NCI-H2196 treated with DMSO at 0.1 percent for 48 hours (cell line): ENCODE measurements at regions not wholly inside any gene's neighbourhood (a gene's known extent, or its start where the extent isn't known, plus 50 kb on each side); places are given as distances from the start of the nearest gene placed in this dataset.
"Not testable (repeated sequence)": the region's sequence is repeated elsewhere in the genome, so short reads cannot be mapped to it uniquely, and the experiment has no call there.

ENCODE experiments used
- DNase-seq: peaks from one replicate; lab custom pipeline; 2025; ENCODE audit not compliant: unreplicated experiment; lab: John Stamatoyannopoulos, UW

GRCh38 chr6:168179702-168180382, 100.8 kb upstream of the FRMD1 start:
- no peak for DNase-seq

GRCh38 chr6:168179133-168179532, 100.1 kb upstream of the FRMD1 start:
- no peak for DNase-seq

- DNase-seq = no peak
Observed at GRCh38 chr6:168177103-168177891, 98.3 kb upstream of the FRMD1 start.

DNA sequence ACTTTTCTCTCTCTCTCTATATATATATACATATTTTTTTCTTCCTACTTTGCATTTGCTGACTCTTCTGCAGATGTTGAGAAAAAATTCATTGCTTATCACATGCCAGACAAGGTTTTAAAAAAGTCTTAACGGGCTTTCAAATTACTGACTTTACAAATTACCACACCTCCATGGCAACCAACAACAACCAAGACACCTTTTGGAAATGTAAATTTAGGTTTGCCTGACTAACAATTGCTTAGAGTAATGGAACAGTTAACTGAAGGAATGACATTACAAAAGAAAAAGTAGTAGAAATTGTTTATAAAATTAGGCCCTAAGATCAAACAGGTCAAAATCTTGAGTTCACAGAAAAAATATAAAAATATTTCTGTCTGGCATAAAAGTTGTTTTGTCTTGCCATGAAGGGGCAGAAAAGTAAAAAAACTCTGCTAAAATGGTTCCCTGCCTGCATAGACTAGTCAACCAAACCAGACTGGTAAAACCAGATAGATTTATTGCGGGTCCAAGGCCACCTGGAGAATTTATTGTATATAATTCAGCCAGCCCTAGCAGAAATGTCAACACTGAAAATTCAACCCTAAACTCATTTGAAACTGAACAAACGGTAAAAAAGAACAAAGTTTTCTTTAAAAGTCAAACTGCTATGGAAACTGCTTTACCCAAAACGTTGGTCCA, 92.8 kb upstream of the FRMD1 start:
- no peak for DNase-seq

DNA sequence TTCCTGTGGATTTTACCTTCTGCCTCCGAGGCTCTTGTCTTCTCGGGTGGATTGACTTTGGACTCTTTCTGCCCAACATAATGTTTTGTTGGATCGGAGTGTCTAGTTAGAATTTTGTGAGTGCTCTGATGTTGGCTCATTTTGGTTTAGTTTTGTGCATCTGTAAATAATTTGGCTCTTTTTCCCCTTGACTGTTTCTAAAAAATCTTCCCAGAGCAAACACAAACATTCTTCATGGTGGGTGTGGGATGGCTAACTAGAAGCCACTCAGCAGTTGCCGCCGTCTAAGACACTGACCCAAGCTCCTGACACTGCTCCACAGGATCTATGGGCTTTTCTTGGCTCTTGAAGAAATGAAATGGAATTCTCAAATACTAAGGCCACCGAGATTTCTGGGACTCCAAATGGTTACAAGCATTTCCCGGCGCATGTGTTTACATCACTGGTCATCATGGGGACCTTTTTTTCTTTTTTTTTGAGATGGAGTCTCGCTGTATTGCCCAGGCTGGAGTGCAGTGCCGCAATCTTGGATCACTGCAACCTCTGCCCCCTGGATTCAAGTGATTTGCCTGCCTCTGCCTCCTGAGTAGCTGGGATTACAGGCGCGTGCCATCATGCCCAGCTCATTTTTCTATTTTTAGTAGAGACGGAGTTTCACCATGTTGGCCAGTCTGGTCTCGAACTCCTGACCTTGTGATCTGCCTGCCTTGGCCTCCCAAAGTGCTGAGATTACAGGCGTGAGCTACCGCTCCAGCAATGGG, 92.0 kb upstream of the FRMD1 start:
- no peak for DNase-seq

DNA sequence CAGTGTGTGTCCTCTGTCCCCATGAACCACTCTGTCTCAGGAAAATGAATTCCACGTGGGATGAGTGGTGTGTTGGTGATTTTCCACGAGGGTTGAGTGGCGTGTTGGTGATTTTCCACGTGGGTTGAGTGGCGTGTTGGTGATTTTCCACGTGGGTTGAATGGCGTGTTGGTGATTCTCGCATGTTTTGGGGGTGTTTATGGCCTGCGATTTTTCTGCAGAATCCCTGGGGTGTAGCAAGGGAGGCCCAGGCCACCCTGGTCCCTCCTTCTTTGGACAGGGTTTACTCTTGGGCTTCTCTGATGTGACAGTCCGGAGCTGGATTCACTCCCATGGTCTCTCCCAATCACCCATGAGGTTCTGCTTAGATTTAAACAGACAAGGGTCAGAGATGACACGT, 90.6 kb upstream of the FRMD1 start:
- DNase-seq = no peak

DNA sequence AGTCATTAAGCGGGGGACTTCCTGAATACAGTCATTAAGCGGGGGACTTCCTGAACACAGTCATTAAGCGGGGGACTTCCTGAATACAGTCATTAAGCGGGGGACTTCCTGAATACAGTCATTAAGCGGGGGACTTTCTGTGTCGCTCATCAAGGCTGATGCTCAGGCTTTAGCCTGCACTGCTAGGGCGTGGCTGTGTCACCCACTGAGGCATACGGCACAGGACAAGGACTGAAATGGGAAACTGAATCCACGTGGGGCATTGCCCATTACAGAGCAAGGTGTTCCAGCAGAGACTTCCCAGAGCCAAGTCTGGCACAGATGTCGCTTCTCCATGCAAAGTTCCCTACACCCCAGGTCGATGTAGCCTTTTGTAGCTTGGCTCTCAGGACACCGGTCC, 89.9 kb upstream of the FRMD1 start:
- not testable (repeated sequence) for DNase-seq

- not testable (repeated sequence) for DNase-seq
Observed at GRCh38 chr6:168168330-168168729, 89.3 kb upstream of the FRMD1 start.

DNA sequence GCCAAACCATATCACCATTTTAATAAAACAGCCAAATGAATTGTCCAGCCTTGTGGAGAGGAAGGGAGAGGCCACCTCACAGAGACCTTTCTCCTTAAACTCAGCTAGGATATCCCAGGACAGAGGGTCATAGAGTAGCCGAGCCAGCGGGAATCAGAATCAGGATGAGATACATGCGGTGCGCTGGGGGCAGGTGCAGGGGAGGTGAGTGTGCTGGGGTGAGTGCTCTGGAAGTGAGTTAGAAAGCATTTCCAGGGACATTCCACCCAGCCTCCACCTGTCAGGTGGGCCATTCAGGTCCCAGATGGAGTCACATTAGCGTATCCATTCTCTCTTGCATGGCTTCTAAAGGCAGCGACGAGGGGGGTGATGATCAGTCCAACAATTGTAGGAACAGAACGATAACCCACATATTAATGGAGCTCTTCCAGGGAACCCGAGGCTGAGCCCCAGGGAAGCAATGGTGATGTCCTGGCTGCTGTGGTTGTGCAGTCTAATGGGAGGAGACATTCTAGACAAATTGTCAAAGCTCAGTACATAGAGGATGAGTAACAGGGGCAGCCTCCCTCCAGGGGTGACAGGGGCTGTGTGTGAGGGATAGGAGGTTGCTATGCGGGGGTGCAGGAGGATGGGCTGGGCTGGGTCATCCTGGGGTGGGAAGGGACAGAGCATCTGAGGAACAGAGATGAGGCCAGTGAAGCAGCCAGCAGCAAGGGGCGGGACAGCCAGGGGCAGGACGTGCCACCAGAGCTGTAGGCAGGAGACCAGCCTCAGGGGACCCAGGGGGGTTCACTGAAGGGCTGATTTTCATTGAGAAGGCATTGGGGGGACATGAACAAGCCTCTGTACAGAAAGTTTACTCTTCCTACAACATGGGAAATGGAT, 88.7 kb upstream of the FRMD1 start:
- no peak for DNase-seq

- no peak for DNase-seq
Observed at GRCh38 chr6:168166627-168167026, 87.6 kb upstream of the FRMD1 start.

DNA sequence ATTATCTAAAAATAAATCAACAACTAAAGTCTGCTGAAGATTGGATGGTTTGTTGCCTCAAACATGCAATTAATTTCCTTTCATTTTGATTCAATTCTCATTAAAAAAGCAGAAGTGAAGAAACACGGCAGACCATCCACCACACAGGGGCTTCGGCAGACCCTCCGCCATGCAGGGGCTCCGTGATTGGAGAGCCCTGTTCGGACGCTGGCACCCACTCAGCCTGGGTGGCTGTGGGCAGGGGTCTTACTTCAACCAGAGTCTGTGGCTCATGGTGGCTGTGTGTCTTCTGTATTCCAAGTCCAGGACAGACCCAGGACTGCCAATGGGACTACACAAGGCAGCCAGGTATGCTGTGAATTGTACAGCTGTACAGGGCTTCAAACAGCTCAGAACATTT, 86.9 kb upstream of the FRMD1 start:
- DNase-seq = no peak

GRCh38 chr6:168165373-168165772, 86.4 kb upstream of the FRMD1 start:
- no peak for DNase-seq

- no peak for DNase-seq
Observed at GRCh38 chr6:168164462-168165061, 85.5 kb upstream of the FRMD1 start.

- peak; percentile 16 for DNase-seq
Observed at GRCh38 chr6:168163096-168163731, 84.2 kb upstream of the FRMD1 start.

DNA sequence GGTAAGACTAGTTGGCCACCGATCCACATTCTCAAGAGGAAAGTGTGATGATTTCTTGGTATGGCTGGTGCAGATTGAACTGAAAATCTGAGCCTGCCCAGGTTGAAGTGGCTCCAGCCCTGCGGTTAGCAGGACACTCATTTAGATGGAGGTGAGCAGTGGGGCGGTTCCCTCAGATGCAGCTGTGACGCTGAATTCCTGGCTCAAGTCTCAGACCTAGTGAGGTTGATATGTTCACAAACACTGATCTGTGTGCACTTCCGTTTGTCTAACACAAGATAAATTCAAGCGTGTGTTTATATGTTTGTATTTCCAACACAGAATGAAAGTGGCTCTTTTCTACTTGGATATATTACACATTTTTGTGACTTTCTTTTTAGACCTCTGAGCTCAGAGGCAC, 83.4 kb upstream of the FRMD1 start:
- peak; percentile 14 for DNase-seq

DNA sequence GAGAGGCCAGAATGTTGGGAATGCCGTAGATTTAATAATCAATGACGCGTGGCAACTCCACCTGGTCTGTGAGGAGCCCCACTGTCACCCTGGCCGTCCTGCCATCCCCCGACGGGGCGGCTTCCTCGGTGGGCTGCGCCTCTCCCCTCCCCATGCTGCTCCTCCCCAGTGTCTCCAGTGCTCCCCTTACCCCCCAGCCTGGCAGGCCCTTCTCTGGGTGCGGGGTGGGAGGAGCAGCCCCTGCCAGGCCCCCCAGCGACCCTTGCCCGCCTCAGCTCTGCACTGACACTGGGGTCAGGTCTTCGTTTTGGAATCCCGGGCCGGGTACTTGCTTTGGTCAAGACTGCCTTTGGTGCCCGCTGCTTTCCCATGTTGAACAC, 82.3 kb upstream of the FRMD1 start:
- no peak for DNase-seq

GRCh38 chr6:168160506-168161370, 81.7 kb upstream of the FRMD1 start:
- no peak for DNase-seq

DNA sequence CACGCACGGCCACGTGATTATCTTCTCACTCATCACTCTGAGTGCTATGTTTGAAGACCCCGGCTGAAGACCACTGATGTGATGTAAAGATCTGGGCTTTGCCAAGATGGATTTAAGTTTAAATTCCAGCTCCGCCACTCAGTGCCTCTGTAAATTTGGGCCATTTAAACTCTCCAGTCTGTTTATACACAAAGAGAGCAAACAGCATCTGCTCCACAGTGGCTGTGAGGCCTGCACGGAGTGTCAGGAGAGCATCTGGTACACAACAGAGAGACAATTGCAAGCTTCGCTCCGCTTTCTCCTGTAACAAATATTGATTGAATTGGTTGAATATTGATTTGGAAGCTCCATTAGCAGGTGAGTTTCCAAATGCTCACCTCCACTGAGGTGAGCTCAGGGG, 80.5 kb upstream of the FRMD1 start:
- no peak for DNase-seq

DNA sequence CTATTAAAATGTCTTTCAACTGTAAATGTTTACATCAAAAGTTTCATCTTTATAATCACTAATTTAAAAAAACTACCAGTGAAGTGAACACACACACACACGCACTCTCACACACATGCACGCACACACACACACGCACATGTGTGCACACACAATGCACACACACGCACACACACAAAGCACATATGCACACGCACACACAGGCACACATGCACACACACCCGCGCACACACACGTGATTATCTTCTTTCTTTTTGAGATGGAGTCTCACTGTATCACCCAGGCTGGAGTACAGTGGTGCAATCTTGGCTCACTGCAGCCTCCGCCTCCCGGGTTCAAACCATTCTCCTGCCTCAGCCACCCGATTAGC, 80.0 kb upstream of the FRMD1 start:
- no peak for DNase-seq
